ENCODE measurements at regions not wholly inside any gene's neighbourhood (a gene's known extent, or its start where the extent isn't known, plus 50 kb on each side); places are given as distances from the start of the nearest gene placed in this dataset.

GRCh38 chr1:209219791-209220524 lies 363.6 kb upstream of the CAMK1G start:
- TF ChIP-seq CTCF (IDR thresholded peaks at IDR 0.05; ENCODE audit: poor library complexity, severe bottlenecking): no peak
- Histone ChIP-seq H3K4me3 (ENCODE audit: severe bottlenecking) (no peak overlapping the region), H3K4me1 (ENCODE audit: insufficient read depth, poor library complexity, severe bottlenecking) (no peaks in the 10 kb centered on the region), H3K9me3 (ENCODE audit: severe bottlenecking) (no peaks in the 10 kb centered on the region), H3K27me3 (ENCODE audit: insufficient read depth, poor library complexity, severe bottlenecking) (no peaks in the 10 kb centered on the region), H3K36me3 (ENCODE audit: low read depth) (no peaks in the 10 kb centered on the region), H3K27ac (ENCODE audit: poor library complexity, severe bottlenecking) (no peak overlapping the region)
- DNase-seq (ENCODE audit: low spot score) (no peak), ATAC-seq (ENCODE audit: low read depth) (no peak)

- no peaks in the 10 kb centered on the region for H3K36me3 ChIP-seq (ENCODE audit: low read depth)
- no peak overlapping the region for H3K27ac ChIP-seq (ENCODE audit: poor library complexity, severe bottlenecking)
- H3K4me1 ChIP-seq (ENCODE audit: insufficient read depth, poor library complexity, severe bottlenecking): no peaks in the 10 kb centered on the region
- H3K27me3 ChIP-seq (ENCODE audit: insufficient read depth, poor library complexity, severe bottlenecking): no peaks in the 10 kb centered on the region
- DNase-seq (ENCODE audit: low spot score) (no peak), ATAC-seq (ENCODE audit: low read depth) (no peak)
- no peaks in the 10 kb centered on the region for H3K9me3 ChIP-seq (ENCODE audit: severe bottlenecking)
- no peak overlapping the region for H3K4me3 ChIP-seq (ENCODE audit: severe bottlenecking)
- TF ChIP-seq CTCF (IDR thresholded peaks at IDR 0.05; ENCODE audit: poor library complexity, severe bottlenecking): no peak
These were observed 360.7 kb upstream of the CAMK1G start for GRCh38 chr1:209222826-209223225.

DNA sequence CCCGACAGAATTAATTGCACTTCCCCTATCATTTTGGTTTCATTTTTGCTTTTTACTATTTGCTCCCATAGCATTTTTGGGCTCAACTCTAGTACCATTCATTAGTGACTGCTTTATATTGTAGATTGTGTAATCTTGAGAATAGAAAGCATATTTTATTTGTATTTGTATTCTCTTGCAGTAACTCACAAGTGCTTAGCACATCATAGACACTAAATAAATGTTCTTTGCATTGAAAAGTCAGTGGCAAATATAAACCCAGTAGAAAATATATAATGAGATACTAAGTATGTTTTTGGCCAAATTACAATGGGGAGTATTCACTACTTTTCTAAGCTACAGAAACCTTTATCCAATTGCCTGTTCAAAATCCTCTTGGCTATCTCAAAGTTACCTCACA lies 359.7 kb upstream of the CAMK1G start:
- Histone ChIP-seq H3K27ac (ENCODE audit: poor library complexity, severe bottlenecking) (no peak overlapping the region), H3K4me1 (ENCODE audit: insufficient read depth, poor library complexity, severe bottlenecking) (no peaks in the 10 kb centered on the region), H3K36me3 (ENCODE audit: low read depth) (no peaks in the 10 kb centered on the region), H3K9me3 (ENCODE audit: severe bottlenecking) (no peaks in the 10 kb centered on the region), H3K27me3 (ENCODE audit: insufficient read depth, poor library complexity, severe bottlenecking) (no peaks in the 10 kb centered on the region), H3K4me3 (ENCODE audit: severe bottlenecking) (no peak overlapping the region)
- no peak for ATAC-seq (ENCODE audit: low read depth)
- no peak for DNase-seq (ENCODE audit: low spot score)
- no peak for TF ChIP-seq CTCF (IDR thresholded peaks at IDR 0.05; ENCODE audit: poor library complexity, severe bottlenecking)

DNA sequence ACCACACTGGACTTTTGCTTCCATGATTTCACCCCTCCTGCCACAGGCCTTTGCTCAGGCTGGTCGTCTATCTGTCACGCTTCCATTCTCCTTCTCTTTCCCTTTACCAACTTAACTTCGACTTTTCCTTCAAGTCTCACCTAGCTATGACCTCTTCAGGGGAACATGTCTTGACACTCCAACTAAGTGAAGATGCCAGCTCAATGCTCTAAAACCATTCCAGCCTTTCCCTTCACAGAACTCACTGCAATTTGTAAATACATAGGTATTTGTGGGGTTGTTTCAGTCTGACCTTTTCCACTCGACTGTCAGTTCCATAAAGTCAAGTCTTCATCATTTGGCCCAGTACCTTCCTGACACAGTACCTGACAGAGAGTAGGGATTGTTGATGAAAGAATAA lies 358.6 kb upstream of the CAMK1G start:
- TF ChIP-seq CTCF (IDR thresholded peaks at IDR 0.05; ENCODE audit: poor library complexity, severe bottlenecking): no peak
- peaks cover 7% of the 10 kb centered on the region for H3K4me1 ChIP-seq (ENCODE audit: insufficient read depth, poor library complexity, severe bottlenecking)
- H3K27ac ChIP-seq (ENCODE audit: poor library complexity, severe bottlenecking): no peak overlapping the region
- no peak for ATAC-seq (ENCODE audit: low read depth)
- H3K9me3 ChIP-seq (ENCODE audit: severe bottlenecking): no peaks in the 10 kb centered on the region
- no peak overlapping the region for H3K4me3 ChIP-seq (ENCODE audit: severe bottlenecking)
- H3K27me3 ChIP-seq (ENCODE audit: insufficient read depth, poor library complexity, severe bottlenecking): no peaks in the 10 kb centered on the region
- DNase-seq (ENCODE audit: low spot score): no peak
- no peaks in the 10 kb centered on the region for H3K36me3 ChIP-seq (ENCODE audit: low read depth)

DNA sequence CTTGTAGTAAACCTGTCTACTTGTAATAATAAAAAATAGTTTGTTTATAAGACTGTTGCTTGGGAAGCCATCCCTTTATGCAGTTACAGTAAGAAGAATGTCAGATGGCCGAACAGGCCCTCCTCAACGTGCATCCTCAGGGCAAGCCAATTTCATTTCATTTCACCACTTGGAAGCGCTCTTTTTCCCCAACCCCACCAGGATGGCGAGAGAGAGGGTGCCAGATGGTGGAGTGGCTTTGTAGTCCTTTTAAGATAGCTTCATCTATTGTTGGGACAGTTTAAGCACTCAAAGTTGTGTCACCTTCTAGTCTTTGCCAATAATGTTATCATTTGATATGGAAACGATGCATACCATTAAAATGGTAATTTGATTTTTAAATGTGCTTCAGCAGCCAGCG lies 356.3 kb upstream of the CAMK1G start:
- H3K27me3 ChIP-seq (ENCODE audit: insufficient read depth, poor library complexity, severe bottlenecking): no peaks in the 10 kb centered on the region
- H3K4me1 ChIP-seq (ENCODE audit: insufficient read depth, poor library complexity, severe bottlenecking): peaks cover 10% of the 10 kb centered on the region
- TF ChIP-seq CTCF (IDR thresholded peaks at IDR 0.05; ENCODE audit: poor library complexity, severe bottlenecking): no peak

More for the DNA sequence above, 356.3 kb upstream of the CAMK1G start:
- no peak overlapping the region for H3K4me3 ChIP-seq (ENCODE audit: severe bottlenecking)
- no peaks in the 10 kb centered on the region for H3K36me3 ChIP-seq (ENCODE audit: low read depth)
- ATAC-seq (ENCODE audit: low read depth) (no peak), DNase-seq (ENCODE audit: low spot score) (no peak)
- no peak overlapping the region for H3K27ac ChIP-seq (ENCODE audit: poor library complexity, severe bottlenecking)
- H3K9me3 ChIP-seq (ENCODE audit: severe bottlenecking): no peaks in the 10 kb centered on the region

All from RWPE2 (cell line).